C4-2B (cell line): ENCODE measurements at regions not wholly inside any gene's neighbourhood (a gene's known extent, or its start where the extent isn't known, plus 50 kb on each side); places are given as distances from the start of the nearest gene placed in this dataset.
"Not testable (repeated sequence)": the region's sequence is repeated elsewhere in the genome, so short reads cannot be mapped to it uniquely, and the experiment has no call there.

Source experiments
- H3K27ac ChIP-seq: fragments of 450-650 bp; 2 replicates; pipeline ENCODE4 v1.5.1; 2017
- ZFX ChIP-seq: fragments of 450-650 bp; IDR thresholded peaks from 2 replicates; pipeline ENCODE4 v1.6.1; 2017
- TF ChIP-seq, protein P1 (sequence below): fragments of 450-650 bp; conservative IDR thresholded peaks from 2 replicates; pipeline ENCODE4 v1.5.1; 2017; ENCODE audit warnings: mild to moderate bottlenecking

GRCh38 chr10:77740396-77740795 is 102.8 kb upstream of the KCNMA1 start:
- H3K27ac ChIP-seq: not testable (repeated sequence)

DNA sequence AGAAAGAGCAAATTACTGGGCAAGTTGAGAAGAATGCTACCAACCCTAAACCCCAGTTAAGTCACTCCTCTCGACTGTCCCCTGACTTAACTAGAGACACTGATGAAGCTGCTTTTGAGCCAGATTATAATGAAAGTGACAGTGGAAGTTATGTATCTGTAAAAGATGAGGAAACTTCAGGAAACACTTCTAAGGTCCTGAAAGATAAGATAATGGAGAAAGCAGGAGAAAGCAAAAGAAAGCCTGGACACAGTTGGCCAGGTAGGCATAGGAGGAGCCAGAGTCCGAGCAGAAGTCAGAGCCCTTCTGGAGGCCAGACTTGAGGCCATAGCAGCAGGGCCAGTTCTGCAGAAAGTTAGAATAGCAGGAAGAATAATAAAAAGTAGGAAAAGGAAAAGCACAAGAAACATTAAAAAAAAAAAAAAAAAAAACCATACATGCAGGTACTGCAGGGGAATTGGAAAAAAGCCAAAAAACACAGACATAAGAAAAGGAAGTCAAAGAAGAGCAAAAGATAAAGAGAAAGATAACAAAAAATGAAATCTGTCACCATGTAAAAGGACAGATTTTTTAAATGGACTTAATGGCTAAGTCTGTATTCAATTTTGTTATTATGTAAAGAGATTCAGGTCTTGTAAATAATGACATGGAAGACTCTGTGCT is 101.0 kb upstream of the KCNMA1 start:
- TF ChIP-seq, protein P1, sequence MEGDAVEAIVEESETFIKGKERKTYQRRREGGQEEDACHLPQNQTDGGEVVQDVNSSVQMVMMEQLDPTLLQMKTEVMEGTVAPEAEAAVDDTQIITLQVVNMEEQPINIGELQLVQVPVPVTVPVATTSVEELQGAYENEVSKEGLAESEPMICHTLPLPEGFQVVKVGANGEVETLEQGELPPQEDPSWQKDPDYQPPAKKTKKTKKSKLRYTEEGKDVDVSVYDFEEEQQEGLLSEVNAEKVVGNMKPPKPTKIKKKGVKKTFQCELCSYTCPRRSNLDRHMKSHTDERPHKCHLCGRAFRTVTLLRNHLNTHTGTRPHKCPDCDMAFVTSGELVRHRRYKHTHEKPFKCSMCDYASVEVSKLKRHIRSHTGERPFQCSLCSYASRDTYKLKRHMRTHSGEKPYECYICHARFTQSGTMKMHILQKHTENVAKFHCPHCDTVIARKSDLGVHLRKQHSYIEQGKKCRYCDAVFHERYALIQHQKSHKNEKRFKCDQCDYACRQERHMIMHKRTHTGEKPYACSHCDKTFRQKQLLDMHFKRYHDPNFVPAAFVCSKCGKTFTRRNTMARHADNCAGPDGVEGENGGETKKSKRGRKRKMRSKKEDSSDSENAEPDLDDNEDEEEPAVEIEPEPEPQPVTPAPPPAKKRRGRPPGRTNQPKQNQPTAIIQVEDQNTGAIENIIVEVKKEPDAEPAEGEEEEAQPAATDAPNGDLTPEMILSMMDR: no peak
- TF ChIP-seq ZFX: no peak
- H3K27ac ChIP-seq: no peak overlapping the region

DNA sequence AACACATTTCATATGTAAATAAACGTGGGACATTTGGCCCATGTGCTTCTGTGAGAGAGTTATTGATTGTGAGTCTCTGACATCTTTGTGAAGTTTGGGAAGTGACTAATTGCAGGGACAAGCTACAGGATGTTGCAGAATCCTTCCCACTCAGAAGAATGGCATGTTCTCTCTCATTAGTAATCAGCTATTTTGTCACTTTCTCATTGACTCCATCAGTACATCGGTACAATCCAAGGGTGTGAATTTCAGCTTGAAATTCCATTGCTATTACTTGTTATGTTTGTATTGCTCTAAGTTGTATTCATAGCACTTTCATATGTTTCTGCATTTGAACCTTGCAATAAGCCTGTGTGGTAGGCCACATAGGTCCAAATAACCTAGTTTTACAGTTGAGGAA is 100.0 kb upstream of the KCNMA1 start:
- TF ChIP-seq, protein P1: no peak
- H3K27ac ChIP-seq: no peak overlapping the region

DNA sequence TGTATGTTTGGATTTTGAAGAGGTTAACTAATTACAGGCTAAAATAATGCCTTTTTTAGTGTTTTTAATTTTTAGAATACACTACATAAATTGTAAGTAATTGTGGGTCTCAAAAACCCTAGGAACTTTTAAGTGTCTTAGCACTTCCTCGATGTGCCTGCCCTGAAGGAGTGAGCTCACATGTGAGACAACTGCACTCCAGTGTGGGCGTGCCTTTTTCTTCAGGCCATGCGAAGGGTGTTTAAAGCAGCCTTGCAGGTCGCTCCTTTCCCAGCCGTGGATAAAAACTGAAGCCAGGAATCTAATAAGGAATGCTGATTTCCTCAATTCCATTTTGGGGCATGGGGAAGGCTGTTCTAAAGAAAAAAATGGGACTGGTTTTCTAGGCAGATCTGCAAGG is 97.5 kb upstream of the KCNMA1 start:
- not testable (repeated sequence) for H3K27ac ChIP-seq

DNA sequence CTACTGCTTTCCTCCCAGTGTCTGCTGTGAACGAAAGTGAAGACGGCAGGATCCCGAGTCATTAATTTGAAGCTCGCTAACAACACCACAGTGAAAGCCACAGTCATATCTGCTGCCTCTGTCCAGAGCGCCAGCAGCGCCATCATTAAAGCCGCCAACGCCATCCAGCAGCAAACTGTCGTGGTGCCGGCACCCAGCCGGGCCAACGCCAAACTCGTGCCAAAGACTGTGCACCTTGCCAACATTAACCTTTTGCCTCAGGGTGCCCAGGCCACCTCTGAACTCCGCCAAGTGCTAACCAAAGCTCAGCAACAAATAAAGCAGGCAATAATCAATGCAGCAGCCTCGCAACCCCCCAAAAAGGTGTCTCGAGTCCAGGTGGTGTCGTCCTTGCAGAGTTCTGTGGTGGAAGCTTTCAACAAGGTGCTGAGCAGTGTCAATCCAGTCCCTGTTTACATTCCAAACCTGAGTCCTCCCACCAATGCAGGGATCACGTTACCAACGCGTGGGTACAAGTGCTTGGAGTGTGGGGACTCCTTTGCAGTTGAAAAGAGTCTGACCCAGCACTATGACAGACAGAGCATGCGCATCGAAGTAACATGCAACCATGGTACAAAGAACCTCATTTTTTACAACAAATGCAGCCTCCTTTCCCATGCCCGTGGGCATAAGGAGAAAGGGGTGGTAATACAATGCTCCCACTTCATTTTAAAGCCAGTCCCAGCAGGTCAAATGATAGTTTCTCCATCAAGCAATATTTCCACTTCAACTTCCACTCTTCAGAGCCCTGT is 94.8 kb upstream of the KCNMA1 start:
- TF ChIP-seq ZFX: no peak
- TF ChIP-seq, protein P1: no peak
- no peak overlapping the region for H3K27ac ChIP-seq

DNA sequence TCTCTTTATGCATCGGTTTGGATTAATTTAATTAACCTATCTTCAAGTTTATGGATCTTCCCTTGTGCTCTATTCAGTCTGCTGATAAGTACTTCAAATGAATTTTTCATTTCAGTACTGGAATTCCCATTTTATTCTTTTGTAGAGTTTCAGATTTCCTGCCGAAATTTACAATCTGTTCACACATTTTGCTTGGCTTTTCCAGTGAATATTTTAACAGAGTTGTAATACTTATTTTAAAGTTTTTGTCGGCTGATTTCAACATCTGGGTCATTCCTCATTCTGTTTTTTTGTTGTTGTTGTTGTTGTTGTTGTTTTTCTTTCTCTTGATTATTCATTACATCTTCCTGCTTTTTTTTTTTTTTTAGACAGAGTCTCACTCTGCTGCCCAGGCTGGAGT is 89.9 kb upstream of the KCNMA1 start:
- TF ChIP-seq, protein P1: no peak
- TF ChIP-seq ZFX: no peak
- H3K27ac ChIP-seq: no peak overlapping the region

DNA sequence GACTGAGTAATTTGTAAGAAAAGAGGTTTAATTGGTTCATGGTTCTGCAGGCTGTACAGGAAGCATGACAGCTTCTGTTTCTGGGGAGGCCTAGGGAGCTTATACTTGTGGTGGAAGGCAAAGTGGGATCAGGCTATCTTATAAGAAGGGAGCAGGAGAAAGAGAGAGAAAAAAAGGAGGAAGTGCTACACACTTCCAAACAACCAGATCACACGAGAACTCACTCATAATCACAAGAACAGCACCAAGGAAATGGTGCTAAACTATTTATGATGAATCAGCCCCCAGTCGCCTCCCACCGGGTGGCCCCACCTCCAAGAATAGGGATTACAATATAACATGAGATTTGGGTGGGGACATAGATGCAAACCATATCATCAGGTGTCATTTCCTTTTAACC is 89.1 kb upstream of the KCNMA1 start:
- no peak for TF ChIP-seq ZFX
- TF ChIP-seq, protein P1: no peak
- no peak overlapping the region for H3K27ac ChIP-seq

DNA sequence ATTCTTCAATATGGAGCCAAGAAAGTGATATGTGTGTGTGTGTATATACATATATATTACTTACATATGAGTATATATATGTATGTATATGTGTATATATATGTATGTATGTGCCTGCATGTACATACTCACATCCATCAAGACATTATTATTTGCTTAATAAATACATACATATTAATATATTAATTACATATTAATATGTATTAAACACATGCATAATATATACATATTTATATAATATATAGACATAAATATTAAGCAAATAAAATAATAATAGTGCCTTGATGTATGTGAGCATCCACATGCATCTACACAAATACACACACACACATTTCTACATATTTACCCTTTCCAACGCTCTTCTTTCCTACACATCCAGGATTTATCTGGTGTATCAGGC is 88.7 kb upstream of the KCNMA1 start:
- H3K27ac ChIP-seq: no peak overlapping the region
- no peak for TF ChIP-seq ZFX
- TF ChIP-seq, protein P1: no peak
